ENCODE measurements at regions not wholly inside any gene's neighbourhood (a gene's known extent, or its start where the extent isn't known, plus 50 kb on each side); places are given as distances from the start of the nearest gene placed in this dataset.
"Not testable (repeated sequence)": the region's sequence is repeated elsewhere in the genome, so short reads cannot be mapped to it uniquely, and the experiment has no call there.

DNA sequence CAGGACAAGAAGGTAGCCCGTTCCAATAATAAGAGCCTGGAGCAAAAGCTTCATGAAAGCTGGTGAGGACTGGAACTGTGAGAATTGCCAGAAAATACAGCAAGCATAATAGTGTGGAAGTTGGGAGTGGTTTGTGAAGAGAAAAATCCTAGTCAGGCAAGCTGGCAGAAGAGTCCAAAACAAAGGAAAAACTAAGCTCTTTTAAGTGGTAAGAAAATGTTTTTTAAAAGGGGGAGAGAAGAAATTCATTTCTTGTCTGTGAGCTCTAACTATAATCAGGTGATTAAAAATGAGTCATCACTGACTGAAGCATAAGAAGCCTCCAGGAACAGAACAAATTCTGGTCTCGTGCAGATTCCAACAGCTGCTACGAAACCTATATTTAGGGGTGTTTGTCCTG is 102.6 kb downstream of the CAAP1 start:
- DNase-seq (ENCODE audit: extremely low read depth, low read depth, low spot score), result no peak

GRCh38 chr9:26786564-26786963 is 106.0 kb downstream of the CAAP1 start:
- DNase-seq (ENCODE audit: extremely low read depth, low read depth, low spot score), result no peak

GRCh38 chr9:26782899-26783298 is 109.7 kb downstream of the CAAP1 start:
- no peak for DNase-seq (ENCODE audit: extremely low read depth, low read depth, low spot score)

GRCh38 chr9:26781906-26782305 is 110.7 kb downstream of the CAAP1 start:
- no peak for DNase-seq (ENCODE audit: extremely low read depth, low read depth, low spot score)

GRCh38 chr9:26780307-26780706 is 112.3 kb downstream of the CAAP1 start:
- DNase-seq (ENCODE audit: extremely low read depth, low read depth, low spot score), result not testable (repeated sequence)

- no peak for DNase-seq (ENCODE audit: extremely low read depth, low read depth, low spot score)
Observed at GRCh38 chr9:26779062-26779461, 113.5 kb downstream of the CAAP1 start.

DNA sequence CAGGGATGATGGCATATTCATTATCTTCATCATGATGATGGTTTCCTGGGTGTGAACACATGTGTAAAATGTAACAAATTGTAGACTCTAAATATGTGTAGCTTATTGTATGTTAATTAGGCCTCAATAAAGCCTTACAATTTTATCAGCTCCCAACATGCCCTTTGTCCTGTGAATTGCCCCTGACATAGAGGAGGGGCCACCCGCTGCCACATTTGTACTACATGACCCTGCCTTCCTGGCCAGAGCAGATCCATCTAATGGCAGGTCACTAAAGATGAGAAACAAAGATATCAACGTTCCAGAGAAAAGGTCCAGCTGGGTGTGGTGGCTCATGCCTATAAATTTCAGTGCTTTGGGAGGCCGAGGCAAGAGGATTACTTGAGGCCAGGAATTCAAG is 117.2 kb downstream of the CAAP1 start:
- no peak for DNase-seq (ENCODE audit: extremely low read depth, low read depth, low spot score)

- DNase-seq (ENCODE audit: extremely low read depth, low read depth, low spot score), result no peak
Observed at GRCh38 chr9:26773056-26773455, 119.5 kb downstream of the CAAP1 start.

- no peak for DNase-seq (ENCODE audit: extremely low read depth, low read depth, low spot score)
Observed at GRCh38 chr9:26770821-26771220, 121.8 kb downstream of the CAAP1 start.

DNA sequence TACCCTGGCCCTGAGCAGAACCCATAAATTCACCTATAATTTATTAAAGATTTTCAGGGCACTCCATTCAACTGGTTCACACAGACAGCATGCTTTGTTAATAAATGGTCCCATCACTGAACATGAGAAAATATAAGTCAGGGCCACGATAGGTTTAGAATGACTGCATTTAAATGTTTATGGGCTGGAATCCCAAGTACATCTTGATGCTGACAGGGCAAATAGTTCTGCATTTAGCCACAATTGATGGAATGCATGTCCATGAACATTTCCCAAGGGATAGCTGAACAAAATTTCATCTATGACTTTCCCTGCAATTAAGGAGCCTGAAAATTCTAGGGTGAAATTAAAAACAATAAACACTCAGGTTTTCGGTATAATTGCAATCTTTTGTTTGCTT is 124.5 kb downstream of the CAAP1 start:
- DNase-seq (ENCODE audit: extremely low read depth, low read depth, low spot score), result no peak

GRCh38 chr9:26760675-26761074 is 131.9 kb downstream of the CAAP1 start:
- no peak for DNase-seq (ENCODE audit: extremely low read depth, low read depth, low spot score)

- no peak for DNase-seq (ENCODE audit: extremely low read depth, low read depth, low spot score)
Observed at GRCh38 chr9:26758655-26759054, 133.9 kb downstream of the CAAP1 start.

DNA sequence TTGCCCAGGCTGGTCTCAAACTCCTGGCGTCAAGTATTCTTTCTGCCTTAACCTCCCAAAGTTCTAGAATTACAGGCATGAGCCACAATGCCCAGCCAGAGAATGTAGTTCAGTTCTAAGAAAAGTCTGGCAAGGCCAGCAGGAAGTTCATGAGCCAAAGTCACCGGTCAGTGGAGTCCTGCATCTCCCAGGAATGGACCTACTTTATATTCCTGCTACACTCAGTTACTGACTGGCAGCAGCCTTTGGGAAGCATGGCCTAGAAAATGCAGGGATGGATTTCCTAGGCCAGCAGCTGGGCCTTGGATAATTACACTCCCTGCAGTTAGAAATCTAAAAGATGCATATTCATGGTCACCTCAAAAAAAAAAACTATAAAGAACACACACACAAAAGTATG is 135.7 kb downstream of the CAAP1 start:
- DNase-seq (ENCODE audit: extremely low read depth, low read depth, low spot score), result no peak

- DNase-seq (ENCODE audit: extremely low read depth, low read depth, low spot score), result no peak
Observed at GRCh38 chr9:26755476-26755875, 137.1 kb downstream of the CAAP1 start.

- DNase-seq (ENCODE audit: extremely low read depth, low read depth, low spot score), result no peak
Observed at GRCh38 chr9:26754509-26755164, 138.0 kb downstream of the CAAP1 start.

DNA sequence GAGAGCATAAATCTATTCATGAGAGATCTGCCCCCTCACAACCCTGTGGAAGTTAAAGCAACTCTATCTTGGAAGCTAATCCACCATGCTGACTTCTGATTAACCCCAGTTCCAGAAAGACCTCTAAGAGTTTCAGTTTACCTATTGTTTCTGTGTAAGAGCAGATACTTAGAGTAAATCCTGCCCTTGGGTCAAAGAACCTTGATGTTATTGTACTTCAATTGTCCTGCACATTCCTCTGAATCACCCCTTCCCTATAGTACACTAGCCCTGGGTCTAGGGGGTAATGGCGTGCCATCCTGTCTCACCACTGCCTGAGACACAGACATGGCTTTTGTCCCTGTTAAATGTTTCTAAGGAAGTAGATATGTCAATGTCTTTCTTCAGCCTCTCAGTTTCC is 138.6 kb downstream of the CAAP1 start:
- no peak for DNase-seq (ENCODE audit: extremely low read depth, low read depth, low spot score)

- DNase-seq (ENCODE audit: extremely low read depth, low read depth, low spot score), result no peak
Observed at GRCh38 chr9:26750162-26750561, 142.4 kb downstream of the CAAP1 start.

DNA sequence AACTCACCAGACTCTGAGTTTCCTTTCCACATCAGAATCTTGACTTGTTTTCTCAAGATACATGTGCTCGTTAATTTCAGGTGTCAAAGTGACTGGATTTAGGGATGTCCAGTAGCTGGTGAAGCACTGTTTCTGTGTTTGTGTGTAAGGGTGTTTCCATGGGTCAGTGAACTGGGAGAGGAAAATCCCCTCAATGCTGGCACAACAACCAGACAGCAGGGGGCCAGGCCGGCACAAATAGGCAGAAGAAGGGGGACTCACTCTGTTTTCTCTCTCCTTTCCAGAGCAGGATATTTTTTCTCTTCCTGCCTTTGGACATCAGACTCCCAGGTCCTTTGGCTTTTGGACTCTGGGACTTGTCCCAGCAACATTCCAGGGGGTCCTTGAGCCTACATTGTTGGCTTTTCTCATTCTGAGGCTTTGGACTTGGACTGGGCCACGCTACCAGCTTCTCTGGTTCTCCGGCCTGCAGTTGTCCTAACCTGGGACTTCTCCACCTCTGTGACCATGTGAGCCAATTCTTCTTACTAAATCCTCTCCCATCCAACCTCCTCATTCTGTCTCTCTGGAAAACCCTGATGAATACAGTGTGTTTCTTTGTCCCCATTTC is 144.0 kb downstream of the CAAP1 start:
- no peak for DNase-seq (ENCODE audit: extremely low read depth, low read depth, low spot score)

- no peak for DNase-seq (ENCODE audit: extremely low read depth, low read depth, low spot score)
Observed at GRCh38 chr9:26747611-26748010, 145.0 kb downstream of the CAAP1 start.

DNA sequence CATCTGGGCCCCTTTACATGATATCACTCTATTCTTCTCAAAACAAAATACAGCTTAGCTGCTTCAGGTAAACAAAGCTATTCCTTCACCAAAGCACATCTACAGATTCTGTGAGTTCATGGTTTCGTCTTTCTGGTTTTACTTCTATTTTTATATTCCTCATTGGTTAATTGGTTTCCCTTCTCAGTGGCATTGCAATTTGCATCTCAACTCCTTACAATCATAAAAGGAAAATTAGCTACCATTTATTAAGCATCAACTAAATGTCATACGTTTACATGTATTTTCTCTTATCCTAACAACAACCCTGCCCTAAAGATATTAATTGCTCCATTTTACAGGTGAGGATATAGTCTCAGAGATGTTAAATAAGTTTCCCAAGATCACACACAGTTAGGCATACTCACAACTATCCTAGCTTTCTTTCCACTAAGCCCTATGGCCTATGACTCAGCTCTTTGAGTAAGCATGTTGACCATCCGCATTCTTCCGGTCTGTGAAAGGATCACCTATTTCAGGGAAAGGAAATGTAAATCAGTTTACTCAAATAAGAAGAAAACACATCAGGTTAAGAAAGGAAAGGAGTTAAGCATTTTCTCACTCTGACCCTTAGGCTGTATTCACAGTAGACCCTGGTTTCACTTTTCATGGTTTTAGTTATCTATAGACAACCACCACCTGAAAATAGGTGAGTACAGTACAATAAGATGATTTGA is 146.1 kb downstream of the CAAP1 start:
- no peak for DNase-seq (ENCODE audit: extremely low read depth, low read depth, low spot score)

GRCh38 chr9:26745111-26745510 is 147.5 kb downstream of the CAAP1 start:
- DNase-seq (ENCODE audit: extremely low read depth, low read depth, low spot score), result no peak

Measured in glomerular endothelial cell (primary cell).